ENCODE measurements at regions not wholly inside any gene's neighbourhood (a gene's known extent, or its start where the extent isn't known, plus 50 kb on each side); places are given as distances from the start of the nearest gene placed in this dataset.

DNA sequence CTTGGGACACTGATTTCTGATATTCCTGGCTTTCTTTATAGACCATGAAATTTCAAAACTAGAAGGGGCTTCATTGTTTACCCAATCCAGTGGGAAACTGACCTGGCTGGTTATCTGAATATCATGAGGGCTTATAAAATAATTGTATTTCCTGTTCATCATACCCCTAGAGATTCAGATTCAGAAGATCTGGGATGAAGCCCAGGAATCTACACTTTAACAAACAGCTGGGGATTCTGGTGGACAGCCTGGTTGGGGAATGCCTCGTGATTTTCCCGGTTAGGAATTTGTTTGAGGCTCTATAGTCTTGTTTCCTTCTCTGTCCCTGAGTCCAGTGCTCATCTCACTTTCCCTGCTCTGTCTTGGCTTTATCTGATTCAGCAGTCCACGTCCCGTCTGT is 110.3 kb downstream of the ADRA2A start (continued):
- TF ChIP-seq SUZ12 (IDR thresholded peaks at IDR 0.05; ENCODE audit: low read length), result no peak

DNA sequence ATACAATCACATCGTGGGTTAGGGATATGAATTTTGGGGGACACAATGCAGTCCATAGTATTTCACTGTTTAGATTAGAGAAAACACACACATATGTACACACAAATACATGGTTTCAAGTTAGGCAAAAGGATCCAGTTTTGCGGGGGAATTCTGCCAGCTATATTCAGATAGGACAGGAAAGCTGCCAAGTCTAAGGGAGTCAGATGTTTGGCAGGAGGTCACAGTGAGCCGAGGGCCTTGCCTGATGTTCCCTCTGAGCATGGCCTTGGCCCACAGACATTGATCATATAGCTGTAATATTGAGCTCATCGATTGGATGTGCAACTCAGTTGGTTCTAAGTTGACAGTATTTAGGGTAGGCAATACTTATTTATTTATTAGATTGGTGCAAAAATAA is 122.8 kb downstream of the ADRA2A start:
- Histone ChIP-seq H3K79me2 (ENCODE audit: control insufficient read depth in 1 of 2, insufficient read depth in 2 of 2, low read length in 2 of 2) (no peaks in the 10 kb centered on the region), H4K5ac (ENCODE audit: insufficient read length, low read depth, low read length) (no peak overlapping the region), H3K4me3 (ENCODE audit: extremely low read depth in 1 of 4, insufficient read depth in 2 of 4, low read depth in 3 of 4, low read length in 4 of 4) (no peak overlapping the region), H3K4me1 (replicated peaks in 1 of 4; ENCODE audit: control insufficient read depth in 3 of 4, insufficient read depth in 4 of 4, low read length in 3 of 4) (no peaks in the 10 kb centered on the region; a peak in 1 of 7 replicates), H4K91ac (replicated peaks; ENCODE audit: insufficient read length, low read length) (no peak overlapping the region), H2BK120ac (replicated peaks; ENCODE audit: low read depth, low read length) (no peak overlapping the region), H4K20me1 (replicated peaks in 1 of 2; ENCODE audit: control insufficient read depth in 1 of 2, insufficient read depth in 2 of 2, low read length in 2 of 2) (no peaks in the 10 kb centered on the region), H3K23ac (ENCODE audit: insufficient read length) (no peak overlapping the region), H3K14ac (ENCODE audit: insufficient read length) (no peak overlapping the region), H2BK5ac (ENCODE audit: low read depth, low read length) (no peak overlapping the region), H3K23me2 (ENCODE audit: low read depth, low read length) (no peaks in the 10 kb centered on the region), H2BK20ac (ENCODE audit: low read length) (no peak overlapping the region), H3K36me3 (ENCODE audit: control insufficient read depth in 2 of 4, insufficient read depth in 4 of 4, low read length in 3 of 4) (no peaks in the 10 kb centered on the region), H3K18ac (ENCODE audit: extremely low read depth, low read length) (no peak overlapping the region), H3K9ac (replicated peaks in 1 of 4; ENCODE audit: extremely low read depth in 1 of 4, low read depth in 3 of 4, low read length in 3 of 4) (no peak overlapping the region), H3K79me1 (ENCODE audit: low read depth, low read length) (no peaks in the 10 kb centered on the region), H3K4me2 (ENCODE audit: insufficient read depth in 1 of 2, low read depth in 2 of 2, low read length in 2 of 2) (no peak overlapping the region), H3K56ac (replicated peaks; ENCODE audit: insufficient read length, low read depth, low read length) (no peak overlapping the region), H3K4ac (replicated peaks; ENCODE audit: insufficient read length, low read depth, low read length) (no peak overlapping the region), H2BK12ac (ENCODE audit: low read depth, low read length) (no peak overlapping the region), H2AFZ (ENCODE audit: low read length) (no peak overlapping the region), H2AK5ac (ENCODE audit: low read depth, low read length) (no peak overlapping the region), H2BK15ac (ENCODE audit: low read length) (no peak overlapping the region), H3K27ac (ENCODE audit: low read depth, low read length) (no peak overlapping the region), H3K9me3 (ENCODE audit: insufficient read depth in 2 of 2, low read depth in 1 of 2, low read length in 1 of 2) (no peaks in the 10 kb centered on the region), H3K27me3 (replicated peaks in 1 of 4; ENCODE audit: control insufficient read depth in 3 of 4, extremely low read depth in 1 of 4, insufficient read depth in 3 of 4, low read length in 3 of 4) (no peaks in the 10 kb centered on the region), H4K8ac (ENCODE audit: extremely low read depth, insufficient read depth, low read length) (no peak overlapping the region)
- POLR2A ChIA-PET (ENCODE audit: partially characterized antibody), result no interaction called here
- no peak for FAIRE-seq
- WGBS, 2 experiments (ENCODE audit: extremely low coverage in 1 of 2, insufficient coverage in 1 of 2, insufficient read length in 1 of 2, insufficient replicate concordance in 2 of 2, low coverage in 1 of 2, low lambda C conversion rate in 2 of 2, missing lambda C conversion rate in 1 of 2), result 89% methylated on average over 4 of the region's 4 CpGs; no CpG with 5 or more reads in 1 of the 2 experiments
- CTCF ChIA-PET (ENCODE audit: partially characterized antibody), result interaction anchor here (1.1 kb wide), 1 partner anchor 65 kb away, joined by 3 read pairs; no protein-coding TSS in a partner anchor
- no peak for DNase-seq (ENCODE audit: low read depth in 1 of 2, low spot score in 2 of 2)
- TF ChIP-seq, protein P1, sequence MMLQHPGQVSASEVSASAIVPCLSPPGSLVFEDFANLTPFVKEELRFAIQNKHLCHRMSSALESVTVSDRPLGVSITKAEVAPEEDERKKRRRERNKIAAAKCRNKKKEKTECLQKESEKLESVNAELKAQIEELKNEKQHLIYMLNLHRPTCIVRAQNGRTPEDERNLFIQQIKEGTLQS (IDR thresholded peaks at IDR 0.05; ENCODE audit: insufficient read depth, low read depth, low read length), result no peak
- TF ChIP-seq CREB1 (IDR thresholded peaks at IDR 0.05) (no peak), MAFK (IDR thresholded peaks at IDR 0.05; ENCODE audit: low read depth, low read length) (no peak), SUZ12 (IDR thresholded peaks at IDR 0.05; ENCODE audit: low read length) (no peak), EZH2 (IDR thresholded peaks at IDR 0.05; ENCODE audit: low read depth, low read length, severe bottlenecking) (no peak), RBBP5 (IDR thresholded peaks at IDR 0.05; ENCODE audit: borderline replicate concordance, low read depth, low read length) (no peak)

Measured in H1 (cell line).